Stimulated activated CD4-positive, alpha-beta T cell treated with anti-CD3 and anti-CD28 coated beads, Interleukin-15, amount 100 ng/mL, for 24 hours (primary cell): ENCODE measurements at regions not wholly inside any gene's neighbourhood (a gene's known extent, or its start where the extent isn't known, plus 50 kb on each side); places are given as distances from the start of the nearest gene placed in this dataset.
"Not testable (repeated sequence)": the region's sequence is repeated elsewhere in the genome, so short reads cannot be mapped to it uniquely, and the experiment has no call there.

Experiments used
- DNase-seq: peaks from one replicate; pipeline ENCODE4 v3.0.0-alpha.2; 2020

GRCh38 chr2:83960371-83960770 lies 498.7 kb downstream of the SUCLG1 start:
- DNase-seq: no peak

DNA sequence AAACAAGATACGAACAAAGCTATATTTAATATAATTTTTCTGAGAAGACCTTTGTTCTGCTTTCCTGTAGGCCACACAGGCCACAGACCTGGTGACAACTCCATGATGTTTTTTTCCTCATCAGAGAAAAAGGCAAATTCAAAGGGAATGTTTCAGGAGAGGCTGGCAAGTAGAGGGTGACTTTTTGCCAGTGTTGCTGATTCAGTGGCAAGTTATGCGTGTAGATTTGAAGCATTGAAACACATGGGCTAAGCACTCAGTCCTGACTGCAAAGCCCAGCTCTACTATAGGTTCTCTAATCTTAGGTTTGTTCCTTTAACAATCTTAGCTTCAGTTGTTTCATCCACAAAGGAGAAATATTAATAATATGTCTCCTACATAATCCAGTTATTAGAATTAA lies 499.8 kb downstream of the SUCLG1 start:
- no peak for DNase-seq

- no peak for DNase-seq
Observed at GRCh38 chr2:83956991-83957390, 502.1 kb downstream of the SUCLG1 start.

GRCh38 chr2:83953697-83954096 lies 505.4 kb downstream of the SUCLG1 start:
- no peak for DNase-seq

DNA sequence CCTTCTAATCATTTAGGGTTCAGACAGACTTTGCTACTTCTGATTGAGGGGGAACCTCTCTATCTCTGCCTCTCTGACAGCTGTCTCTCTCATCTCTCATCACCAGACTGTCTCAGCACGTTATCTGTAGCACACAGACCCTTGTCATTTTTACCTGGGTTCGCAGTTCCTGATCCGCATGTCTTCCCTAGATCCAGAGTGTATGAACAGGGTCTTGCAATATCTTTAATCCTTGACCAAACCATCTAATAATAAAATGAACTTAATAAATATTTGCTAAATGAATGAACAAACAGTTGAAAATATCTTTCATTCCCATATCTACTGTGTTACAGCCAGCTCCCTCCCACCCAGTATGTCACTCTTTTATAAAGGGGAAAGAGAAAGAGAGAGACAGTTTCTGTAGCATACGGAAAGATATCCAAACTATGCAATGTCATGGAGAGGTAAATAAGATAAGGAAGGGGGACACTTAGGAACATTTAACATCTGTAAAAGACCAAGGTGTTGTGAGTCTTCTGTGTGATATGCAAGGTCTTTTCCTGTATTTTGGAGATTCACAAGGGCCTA lies 507.6 kb downstream of the SUCLG1 start:
- no peak for DNase-seq

GRCh38 chr2:83949361-83949760 lies 509.7 kb downstream of the SUCLG1 start:
- DNase-seq: no peak

DNA sequence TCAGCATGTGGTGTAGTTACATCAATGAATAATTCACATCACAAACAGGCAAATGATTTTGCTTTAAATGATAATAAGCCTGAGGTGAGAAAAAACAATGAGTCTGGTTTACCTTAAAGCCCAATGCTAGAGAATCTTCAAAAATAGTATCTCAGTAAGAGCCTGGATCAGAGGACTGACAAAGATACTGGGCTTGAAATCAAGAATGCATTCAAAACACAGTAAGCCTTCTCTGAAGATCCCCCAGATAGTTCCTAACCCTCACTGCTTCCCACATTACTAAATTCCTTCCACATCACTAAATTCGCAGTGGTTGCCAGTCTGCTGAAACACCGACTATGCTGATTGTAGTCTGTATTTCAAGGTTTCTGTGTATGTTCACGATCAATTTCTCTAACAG lies 514.9 kb downstream of the SUCLG1 start:
- no peak for DNase-seq

- DNase-seq: no peak
Observed at GRCh38 chr2:83943265-83943664, 515.8 kb downstream of the SUCLG1 start.

- DNase-seq: no peak
Observed at GRCh38 chr2:83941886-83942285, 517.2 kb downstream of the SUCLG1 start.

GRCh38 chr2:83933749-83934148 lies 525.3 kb downstream of the SUCLG1 start:
- DNase-seq: no peak

DNA sequence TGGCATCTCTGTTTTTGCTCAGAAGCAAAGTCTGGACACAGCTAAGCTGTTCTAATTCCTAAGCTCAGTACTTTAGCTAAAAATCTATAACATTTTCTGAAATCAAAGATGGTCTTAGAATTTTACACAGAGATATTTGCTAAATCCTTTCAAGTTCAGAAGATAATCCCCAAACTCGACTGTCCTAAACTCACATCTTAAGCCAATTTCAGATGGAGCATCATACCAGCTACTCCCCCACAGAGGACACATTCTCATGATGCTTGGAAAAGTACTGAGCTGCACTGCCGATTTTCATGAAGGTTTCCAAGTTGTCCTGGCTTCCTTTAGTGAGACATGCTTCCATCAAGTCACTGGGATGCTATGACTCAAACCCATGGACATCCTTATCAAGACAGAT lies 535.5 kb downstream of the SUCLG1 start:
- DNase-seq: no peak

DNA sequence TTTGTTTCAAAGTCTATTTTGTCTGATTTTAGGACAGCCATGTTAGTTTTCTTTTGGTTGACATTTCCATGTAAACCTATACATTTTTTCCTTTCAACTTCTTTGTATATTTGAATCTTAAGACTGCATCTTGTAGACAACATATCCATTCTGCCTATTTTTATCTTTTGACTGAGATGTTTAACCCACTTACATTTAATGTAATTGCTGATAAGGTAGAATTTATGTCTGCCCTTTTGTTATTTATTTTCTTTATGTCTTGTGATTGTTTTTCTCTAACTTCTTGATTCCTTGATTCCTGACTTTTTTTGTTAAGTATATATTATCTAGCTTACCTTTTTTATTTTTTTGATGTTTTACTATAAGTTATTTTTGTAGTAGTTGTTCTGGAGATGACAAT lies 542.5 kb downstream of the SUCLG1 start:
- no peak for DNase-seq

- no peak for DNase-seq
Observed at GRCh38 chr2:83915381-83915780, 543.7 kb downstream of the SUCLG1 start.

- DNase-seq: no peak
Observed at GRCh38 chr2:83908750-83909149, 550.3 kb downstream of the SUCLG1 start.

DNA sequence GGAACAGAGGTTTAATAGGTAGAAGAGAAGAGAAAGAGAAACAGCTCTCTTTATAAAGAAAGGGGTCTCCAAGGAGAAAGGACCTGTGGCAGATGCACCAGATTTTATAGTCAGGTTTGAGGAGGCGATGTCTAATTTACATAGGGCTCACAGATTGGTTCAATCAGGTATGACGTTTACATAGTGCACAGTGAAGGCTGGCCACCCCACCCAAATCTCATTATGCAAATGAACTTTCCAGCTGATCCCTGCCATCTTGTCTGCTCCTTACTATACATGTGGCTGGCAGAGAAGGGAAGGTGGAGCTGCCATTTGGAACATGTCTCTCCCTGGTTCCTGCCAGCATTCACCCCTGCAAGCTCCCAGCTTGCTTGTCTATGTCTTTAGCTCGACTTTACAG lies 557.8 kb downstream of the SUCLG1 start:
- DNase-seq: no peak

DNA sequence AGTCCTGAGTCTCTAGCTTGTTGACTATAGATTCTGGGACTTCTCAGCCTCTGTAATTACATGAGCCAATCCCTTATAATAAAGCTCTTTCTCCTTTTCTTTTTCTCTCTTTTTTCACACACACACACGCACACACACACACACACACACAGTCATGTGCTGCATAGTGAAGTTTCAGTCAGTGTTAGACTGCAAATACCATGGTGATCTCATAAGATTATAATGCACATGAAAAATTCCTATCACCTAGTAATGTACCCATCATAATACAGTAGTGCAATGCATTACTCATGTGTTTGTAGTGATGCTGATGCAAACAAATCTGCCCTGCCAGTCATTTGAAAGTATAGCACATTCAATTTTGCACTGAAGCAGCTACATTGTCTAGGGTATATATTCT lies 558.2 kb downstream of the SUCLG1 start:
- DNase-seq: no peak

GRCh38 chr2:83899271-83899670 lies 559.8 kb downstream of the SUCLG1 start:
- no peak for DNase-seq

- no peak for DNase-seq
Observed at GRCh38 chr2:83894976-83895375, 564.1 kb downstream of the SUCLG1 start.

- DNase-seq: no peak
Observed at GRCh38 chr2:83887757-83888156, 571.3 kb downstream of the SUCLG1 start.

- no peak for DNase-seq
Observed at GRCh38 chr2:83879127-83879526, 580.0 kb downstream of the SUCLG1 start.

GRCh38 chr2:83877261-83877660 lies 581.8 kb downstream of the SUCLG1 start:
- DNase-seq: not testable (repeated sequence)

DNA sequence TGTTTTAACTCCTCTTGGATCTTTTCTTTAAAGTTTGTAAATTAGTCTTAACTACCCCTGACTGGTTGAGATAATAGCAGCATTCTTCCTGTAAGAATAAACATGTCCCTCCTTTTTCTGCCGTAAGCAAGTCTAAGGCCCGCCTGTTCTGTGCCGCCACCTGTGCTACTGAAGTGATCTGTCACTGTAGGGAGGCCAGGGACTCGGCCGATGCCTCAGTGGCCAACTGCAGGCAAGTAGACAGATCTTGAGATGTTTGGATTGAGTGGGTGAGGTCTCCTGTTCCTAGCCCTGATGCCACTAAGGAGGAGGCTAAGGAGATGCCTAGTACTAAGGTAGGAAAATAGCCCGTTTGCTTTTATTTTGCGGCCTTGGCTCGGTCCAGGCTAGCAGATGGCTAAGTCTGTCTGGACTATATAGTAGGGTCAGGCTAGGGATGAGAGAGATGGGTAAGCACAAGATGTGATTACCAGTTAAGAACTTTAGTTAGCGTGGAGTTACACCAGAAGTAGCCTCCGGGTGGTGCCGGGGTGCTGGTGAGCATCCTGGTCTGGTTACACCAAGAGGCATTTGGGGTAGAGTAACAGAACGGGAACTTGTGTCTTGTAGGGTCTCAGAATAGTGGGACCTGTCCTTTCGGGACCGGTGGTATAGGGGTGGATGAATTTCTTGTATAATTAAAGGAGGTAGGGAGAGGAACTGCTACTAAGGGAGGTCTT lies 584.2 kb downstream of the SUCLG1 start:
- DNase-seq: no peak

GRCh38 chr2:83874066-83874465 lies 585.0 kb downstream of the SUCLG1 start:
- no peak for DNase-seq

- DNase-seq: no peak
Observed at GRCh38 chr2:83873110-83873509, 586.0 kb downstream of the SUCLG1 start.

GRCh38 chr2:83866211-83866610 lies 592.9 kb downstream of the SUCLG1 start:
- DNase-seq: no peak
